C4-2B (cell line): ENCODE measurements at regions not wholly inside any gene's neighbourhood (a gene's known extent, or its start where the extent isn't known, plus 50 kb on each side); places are given as distances from the start of the nearest gene placed in this dataset.

Experiments
- ZFX ChIP-seq: fragments of 450-650 bp; IDR thresholded peaks from 2 replicates; pipeline ENCODE4 v1.6.1; 2017
- TF ChIP-seq, protein P1 (sequence below): fragments of 450-650 bp; conservative IDR thresholded peaks from 2 replicates; pipeline ENCODE4 v1.5.1; 2017; ENCODE audit warnings: mild to moderate bottlenecking

DNA sequence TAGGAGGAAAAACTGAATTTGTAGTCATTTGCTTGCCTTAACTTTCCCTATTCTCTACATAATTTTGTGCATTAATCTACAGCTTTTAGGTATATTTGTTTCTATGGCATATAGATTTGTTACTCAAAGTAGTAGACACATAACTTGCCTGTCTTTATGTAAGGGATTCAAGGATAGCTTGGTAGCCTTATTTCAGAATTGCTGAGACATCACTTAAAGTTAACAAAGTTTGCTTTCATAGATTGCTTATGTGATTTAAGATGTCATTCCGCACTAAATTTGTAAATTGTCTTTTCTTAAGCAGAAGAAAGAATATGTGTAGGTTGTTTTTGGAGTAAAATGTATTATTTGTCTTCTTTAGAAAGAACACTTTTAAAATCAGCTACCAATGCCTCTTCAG is 477.7 kb upstream of the NOVA1 start:
- TF ChIP-seq, protein P1, sequence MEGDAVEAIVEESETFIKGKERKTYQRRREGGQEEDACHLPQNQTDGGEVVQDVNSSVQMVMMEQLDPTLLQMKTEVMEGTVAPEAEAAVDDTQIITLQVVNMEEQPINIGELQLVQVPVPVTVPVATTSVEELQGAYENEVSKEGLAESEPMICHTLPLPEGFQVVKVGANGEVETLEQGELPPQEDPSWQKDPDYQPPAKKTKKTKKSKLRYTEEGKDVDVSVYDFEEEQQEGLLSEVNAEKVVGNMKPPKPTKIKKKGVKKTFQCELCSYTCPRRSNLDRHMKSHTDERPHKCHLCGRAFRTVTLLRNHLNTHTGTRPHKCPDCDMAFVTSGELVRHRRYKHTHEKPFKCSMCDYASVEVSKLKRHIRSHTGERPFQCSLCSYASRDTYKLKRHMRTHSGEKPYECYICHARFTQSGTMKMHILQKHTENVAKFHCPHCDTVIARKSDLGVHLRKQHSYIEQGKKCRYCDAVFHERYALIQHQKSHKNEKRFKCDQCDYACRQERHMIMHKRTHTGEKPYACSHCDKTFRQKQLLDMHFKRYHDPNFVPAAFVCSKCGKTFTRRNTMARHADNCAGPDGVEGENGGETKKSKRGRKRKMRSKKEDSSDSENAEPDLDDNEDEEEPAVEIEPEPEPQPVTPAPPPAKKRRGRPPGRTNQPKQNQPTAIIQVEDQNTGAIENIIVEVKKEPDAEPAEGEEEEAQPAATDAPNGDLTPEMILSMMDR: no peak
- TF ChIP-seq ZFX: no peak
